H1 (cell line): ENCODE measurements at regions not wholly inside any gene's neighbourhood (a gene's known extent, or its start where the extent isn't known, plus 50 kb on each side); places are given as distances from the start of the nearest gene placed in this dataset.

ENCODE experiments used
- CHD7 ChIP-seq: fragments of 300-600 bp; sonication (generic); IDR thresholded peaks from 2 replicates; pipeline ENCODE4 v1.7.1; 2012; ENCODE audit warnings: low read length, moderate library complexity, mild to moderate bottlenecking, inconsistent platforms; ENCODE audit not compliant: insufficient replicate concordance

- TF ChIP-seq CHD7, result no peak
Measured at GRCh38 chr6:21450149-21450548, 143.4 kb upstream of the SOX4 start (continued).
